Hematopoietic multipotent progenitor cell treated with erythropoietin and hydrocortisone succinate and interleukin-3 and kit ligand, for 4 days (in vitro differentiated cells): ENCODE measurements at regions not wholly inside any gene's neighbourhood (a gene's known extent, or its start where the extent isn't known, plus 50 kb on each side); places are given as distances from the start of the nearest gene placed in this dataset.
A peak's percentile ranks its signal among the peaks of the same experiment; 100 is the strongest.

ENCODE experiments used
- DNase-seq: peaks from one replicate; pipeline ENCODE4 v3.0.0-alpha.2; 2015

GRCh38 chr12:41737423-41737822, 407.3 kb downstream of the GXYLT1 start:
- no peak for DNase-seq

- no peak for DNase-seq
Measured at GRCh38 chr12:41736436-41736835, 408.2 kb downstream of the GXYLT1 start.

- no peak for DNase-seq
Measured at GRCh38 chr12:41731691-41732090, 413.0 kb downstream of the GXYLT1 start.

GRCh38 chr12:41731061-41731460, 413.6 kb downstream of the GXYLT1 start:
- DNase-seq, result no peak

GRCh38 chr12:41724216-41724615, 420.5 kb downstream of the GXYLT1 start:
- DNase-seq, result peak; percentile 69

- no peak for DNase-seq
Measured at GRCh38 chr12:41719214-41719613, 425.5 kb downstream of the GXYLT1 start.

GRCh38 chr12:41715256-41715655, 429.4 kb downstream of the GXYLT1 start:
- DNase-seq, result no peak

GRCh38 chr12:41709463-41710285, 435.0 kb downstream of the GXYLT1 start:
- DNase-seq, result no peak

GRCh38 chr12:41709012-41709411, 435.7 kb downstream of the GXYLT1 start:
- no peak for DNase-seq

GRCh38 chr12:41706376-41706775, 438.3 kb downstream of the GXYLT1 start:
- DNase-seq, result no peak

- peak; percentile 13 for DNase-seq
Measured at GRCh38 chr12:41701943-41702601, 442.6 kb downstream of the GXYLT1 start.

- DNase-seq, result no peak
Measured at GRCh38 chr12:41700940-41701339, 443.7 kb downstream of the GXYLT1 start.

- no peak for DNase-seq
Measured at GRCh38 chr12:41699658-41700057, 445.0 kb downstream of the GXYLT1 start.

GRCh38 chr12:41697161-41697560, 447.5 kb downstream of the GXYLT1 start:
- peak; percentile 63 for DNase-seq

GRCh38 chr12:41684997-41685396, 459.7 kb downstream of the GXYLT1 start:
- no peak for DNase-seq

GRCh38 chr12:41683513-41684240, 461.0 kb downstream of the GXYLT1 start:
- DNase-seq, result no peak

GRCh38 chr12:41683023-41683422, 461.7 kb downstream of the GXYLT1 start:
- DNase-seq, result no peak

- DNase-seq, result no peak
Measured at GRCh38 chr12:41681898-41682297, 462.8 kb downstream of the GXYLT1 start.

GRCh38 chr12:41680155-41680554, 464.5 kb downstream of the GXYLT1 start:
- no peak for DNase-seq

- DNase-seq, result peak; percentile 45
Measured at GRCh38 chr12:41663598-41664265, 475.6 kb downstream of the PDZRN4 start.

GRCh38 chr12:41661141-41661765, 473.1 kb downstream of the PDZRN4 start:
- no peak for DNase-seq

GRCh38 chr12:41656454-41656853, 468.3 kb downstream of the PDZRN4 start:
- no peak for DNase-seq
